OCI-LY1 (cell line): ENCODE measurements at regions not wholly inside any gene's neighbourhood (a gene's known extent, or its start where the extent isn't known, plus 50 kb on each side); places are given as distances from the start of the nearest gene placed in this dataset.

Experiments
- H2AFZ ChIP-seq: fragments of 200-600 bp; sonication (generic), shearing (Covaris generic); 2 replicates; pipeline ENCODE4 v1.6.0; 2014; ENCODE audit warnings: antibody characterized with exemption, mild to moderate bottlenecking, low read length
- H3F3A ChIP-seq: fragments of 200-600 bp; sonication (generic), shearing (Covaris generic); 2 replicates; pipeline ENCODE4 v1.6.0; 2014; ENCODE audit warnings: mild to moderate bottlenecking, antibody characterized with exemption, low read length, moderate library complexity; ENCODE audit not compliant: insufficient read depth
- H3K27ac ChIP-seq: fragments of 200-600 bp; sonication (generic); 2 replicates; pipeline ENCODE4 v1.5.1; 2014; ENCODE audit warnings: low read length, mixed run types, mild to moderate bottlenecking, low read depth; ENCODE audit not compliant: poor library complexity, severe bottlenecking
- H3K27me3 ChIP-seq: fragments of 200-600 bp; sonication (generic); 2 replicates; pipeline ENCODE4 v1.6.0; 2014; ENCODE audit warnings: antibody characterized with exemption, mild to moderate bottlenecking, low read length, moderate library complexity; ENCODE audit not compliant: insufficient read depth
- H3K36me3 ChIP-seq: fragments of 200-600 bp; sonication (generic); 2 replicates; pipeline ENCODE4 v1.6.1; 2014; ENCODE audit warnings: mild to moderate bottlenecking, antibody characterized with exemption, low read length, moderate library complexity, mixed read lengths; ENCODE audit not compliant: insufficient read depth
- H3K4me1 ChIP-seq: fragments of 200-600 bp; sonication (generic); 2 replicates; pipeline ENCODE4 v1.5.1; 2014; ENCODE audit warnings: mild to moderate bottlenecking, low read length, moderate library complexity; ENCODE audit not compliant: insufficient read depth, severe bottlenecking
- H3K4me2 ChIP-seq: fragments of 200-600 bp; sonication (generic), shearing (Covaris generic); 2 replicates; pipeline ENCODE4 v1.6.1; 2014; ENCODE audit warnings: low read length
- H3K4me3 ChIP-seq: fragments of 200-600 bp; sonication (generic); 2 replicates; pipeline ENCODE4 v1.5.1; 2014; ENCODE audit warnings: low read length, low read depth, mild to moderate bottlenecking, mixed read lengths; ENCODE audit not compliant: poor library complexity, severe bottlenecking
- H3K79me2 ChIP-seq: fragments of 200-600 bp; shearing (Covaris generic); 2 replicates; pipeline ENCODE4 v1.6.1; 2016; ENCODE audit warnings: mixed run types, low read length, mixed read lengths; ENCODE audit not compliant: insufficient read depth
- H3K9ac ChIP-seq: fragments of 200-600 bp; sonication (generic), shearing (Covaris generic); 2 replicates; pipeline ENCODE4 v1.6.1; 2014; ENCODE audit warnings: mild to moderate bottlenecking, low read length, mixed read lengths
- H3K9me2 ChIP-seq: fragments of 200-600 bp; sonication (generic), shearing (Covaris generic); 2 replicates; pipeline ENCODE4 v1.6.1; 2014; ENCODE audit warnings: low read depth, mild to moderate bottlenecking, low read length, mixed read lengths
- H3K9me3 ChIP-seq: fragments of 200-600 bp; shearing (Covaris generic); 2 replicates; pipeline ENCODE4 v1.6.1; 2014; ENCODE audit warnings: low read length, mixed read lengths
- H4K20me1 ChIP-seq: fragments of 200-600 bp; sonication (generic), shearing (Covaris generic); 2 replicates; pipeline ENCODE4 v1.6.0; 2016; ENCODE audit warnings: mild to moderate bottlenecking, low read length; ENCODE audit not compliant: insufficient read depth
- CTCF ChIP-seq: fragments of 200-600 bp; sonication (generic), shearing (Covaris generic); IDR thresholded peaks from 2 replicates; pipeline ENCODE4 v1.5.1; 2017; ENCODE audit warnings: mild to moderate bottlenecking, antibody characterized with exemption, low read length, moderate library complexity, mixed read lengths
- EZH2 ChIP-seq: fragments of 200-600 bp; sonication (generic), shearing (Covaris generic); IDR thresholded peaks from 2 replicates; pipeline ENCODE4 v1.8.0; 2017; ENCODE audit warnings: borderline replicate concordance, mixed run types, mild to moderate bottlenecking, antibody characterized with exemption, low read length, moderate library complexity, mixed read lengths

GRCh38 chr10:61078542-61079275 lies 134.7 kb upstream of the RHOBTB1 start:
- Histone ChIP-seq H3K79me2 (no peaks in the 10 kb centered on the region), H3K4me2 (no peak overlapping the region), H4K20me1 (no peaks in the 10 kb centered on the region), H3K9me3 (no peaks in the 10 kb centered on the region), H3K4me3 (no peak overlapping the region), H3K9ac (no peak overlapping the region), H3K9me2 (no peaks in the 10 kb centered on the region), H3K36me3 (no peaks in the 10 kb centered on the region), H2AFZ (no peak overlapping the region), H3K27me3 (no peaks in the 10 kb centered on the region), H3K4me1 (no peaks in the 10 kb centered on the region), H3K27ac (no peak overlapping the region), H3F3A (no peaks in the 10 kb centered on the region)
- TF ChIP-seq CTCF (peak; percentile 8; the same call in 1 of the 2 replicates), EZH2 (no peak)

- Histone ChIP-seq H3K4me3 (no peak overlapping the region), H3K27ac (no peak overlapping the region), H3K4me2 (no peak overlapping the region), H3K36me3 (no peaks in the 10 kb centered on the region), H3K79me2 (no peaks in the 10 kb centered on the region), H3K9me2 (no peaks in the 10 kb centered on the region), H4K20me1 (no peaks in the 10 kb centered on the region), H3K27me3 (no peaks in the 10 kb centered on the region), H3K4me1 (no peaks in the 10 kb centered on the region), H3K9ac (no peak overlapping the region), H2AFZ (no peak overlapping the region), H3F3A (no peaks in the 10 kb centered on the region), H3K9me3 (no peaks in the 10 kb centered on the region)
- no peak for TF ChIP-seq EZH2
Observed at GRCh38 chr10:61076572-61077114, 132.7 kb upstream of the RHOBTB1 start.

- no peaks in the 10 kb centered on the region for H3K4me1 ChIP-seq
- no peak overlapping the region for H3K27ac ChIP-seq
- H3K79me2 ChIP-seq = no peaks in the 10 kb centered on the region
- no peak overlapping the region for H3K4me2 ChIP-seq
- H3K9me2 ChIP-seq = no peaks in the 10 kb centered on the region
- H2AFZ ChIP-seq = no peak overlapping the region
- TF ChIP-seq EZH2 = no peak
- H3K9ac ChIP-seq = no peak overlapping the region
- H3K9me3 ChIP-seq = no peaks in the 10 kb centered on the region
- H3F3A ChIP-seq = no peaks in the 10 kb centered on the region
- no peaks in the 10 kb centered on the region for H3K27me3 ChIP-seq
- H3K36me3 ChIP-seq = no peaks in the 10 kb centered on the region
- no peak overlapping the region for H3K4me3 ChIP-seq
- H4K20me1 ChIP-seq = no peaks in the 10 kb centered on the region
Observed at GRCh38 chr10:61073391-61073790, 129.4 kb upstream of the RHOBTB1 start.

- no peak overlapping the region for H3K9ac ChIP-seq
- H3F3A ChIP-seq = no peaks in the 10 kb centered on the region
- H3K4me1 ChIP-seq = no peaks in the 10 kb centered on the region
- H3K4me3 ChIP-seq = no peak overlapping the region
- no peak overlapping the region for H2AFZ ChIP-seq
- no peak overlapping the region for H3K27ac ChIP-seq
- H4K20me1 ChIP-seq = no peaks in the 10 kb centered on the region
- no peaks in the 10 kb centered on the region for H3K36me3 ChIP-seq
- no peaks in the 10 kb centered on the region for H3K9me2 ChIP-seq
- TF ChIP-seq CTCF (no peak), EZH2 (no peak)
- H3K79me2 ChIP-seq = no peaks in the 10 kb centered on the region
- H3K27me3 ChIP-seq = no peaks in the 10 kb centered on the region
- H3K4me2 ChIP-seq = no peak overlapping the region
- no peaks in the 10 kb centered on the region for H3K9me3 ChIP-seq
Observed at GRCh38 chr10:61071580-61071979, 127.6 kb upstream of the RHOBTB1 start.
